ENCODE measurements at regions not wholly inside any gene's neighbourhood (a gene's known extent, or its start where the extent isn't known, plus 50 kb on each side); places are given as distances from the start of the nearest gene placed in this dataset.

- no peaks in the 10 kb centered on the region for H3K27me3 ChIP-seq
- Mint-ChIP-seq H3K4me1 (no peaks in the 10 kb centered on the region), H3K27ac (no peak overlapping the region), H3K9me3 (no peaks in the 10 kb centered on the region), H3K27me3 (ENCODE audit: insufficient read depth, low read depth) (peaks cover 5% of the 10 kb centered on the region), H3K36me3 (no peaks in the 10 kb centered on the region), H3K4me3 (no peak overlapping the region)
- H4K20me1 ChIP-seq (ENCODE audit: low read depth): no peaks in the 10 kb centered on the region
- no peaks in the 10 kb centered on the region for H3K9me3 ChIP-seq (ENCODE audit: low read depth)
- no peak for TF ChIP-seq EZH2 (IDR thresholded peaks at IDR 0.05)
- DNase-seq (ENCODE audit: low spot score): no peak
- no peak overlapping the region for H3K4me3 ChIP-seq
- H3K9ac ChIP-seq: no peak overlapping the region
- H3K79me2 ChIP-seq (ENCODE audit: low read depth): no peaks in the 10 kb centered on the region
- H3K4me2 ChIP-seq: no peak overlapping the region
- no peak overlapping the region for H3K27ac ChIP-seq
- H3F3A ChIP-seq (ENCODE audit: low read depth): no peaks in the 10 kb centered on the region
- H2AFZ ChIP-seq (replicated peaks): peak overlapping the region; percentile 26
- H3K4me1 ChIP-seq: no peaks in the 10 kb centered on the region
- no peaks in the 10 kb centered on the region for H3K36me3 ChIP-seq
These were observed 332.9 kb downstream of the SOCS6 start for GRCh38 chr18:70621710-70622109.

GRCh38 chr18:70620837-70621612 lies 332.2 kb downstream of the SOCS6 start:
- Histone ChIP-seq H3K79me2 (ENCODE audit: low read depth) (no peaks in the 10 kb centered on the region), H4K20me1 (ENCODE audit: low read depth) (no peaks in the 10 kb centered on the region), H3K36me3 (no peaks in the 10 kb centered on the region), H3K9me3 (ENCODE audit: low read depth) (no peaks in the 10 kb centered on the region), H3K27ac (no peak overlapping the region), H3F3A (ENCODE audit: low read depth) (no peaks in the 10 kb centered on the region), H3K9ac (no peak overlapping the region), H3K4me2 (no peak overlapping the region), H3K27me3 (no peaks in the 10 kb centered on the region), H3K4me1 (no peaks in the 10 kb centered on the region), H3K4me3 (no peak overlapping the region), H2AFZ (replicated peaks) (peak overlapping the region; percentile 26)
- H3K27me3 Mint-ChIP-seq (ENCODE audit: insufficient read depth, low read depth): peaks cover 5% of the 10 kb centered on the region
- no peaks in the 10 kb centered on the region for H3K9me3 Mint-ChIP-seq
- DNase-seq (ENCODE audit: low spot score): no peak
- H3K4me3 Mint-ChIP-seq: no peak overlapping the region
- no peaks in the 10 kb centered on the region for H3K36me3 Mint-ChIP-seq
- TF ChIP-seq CTCF (IDR thresholded peaks at IDR 0.05): no peak
- TF ChIP-seq EZH2phosphoT487 (IDR thresholded peaks at IDR 0.05): no peak
- TF ChIP-seq EZH2 (IDR thresholded peaks at IDR 0.05): no peak
- no peak overlapping the region for H3K27ac Mint-ChIP-seq
- no peaks in the 10 kb centered on the region for H3K4me1 Mint-ChIP-seq

GRCh38 chr18:70617020-70617763 lies 328.3 kb downstream of the SOCS6 start:
- Histone ChIP-seq H3K4me1 (no peaks in the 10 kb centered on the region), H3K79me2 (ENCODE audit: low read depth) (no peaks in the 10 kb centered on the region), H3K9ac (no peak overlapping the region), H3F3A (ENCODE audit: low read depth) (no peaks in the 10 kb centered on the region), H3K27me3 (no peaks in the 10 kb centered on the region), H3K36me3 (no peaks in the 10 kb centered on the region), H2AFZ (replicated peaks) (no peak overlapping the region), H3K27ac (no peak overlapping the region), H3K9me3 (ENCODE audit: low read depth) (no peaks in the 10 kb centered on the region), H3K4me2 (no peak overlapping the region), H4K20me1 (ENCODE audit: low read depth) (no peaks in the 10 kb centered on the region), H3K4me3 (no peak overlapping the region)
- Mint-ChIP-seq H3K27me3 (ENCODE audit: insufficient read depth, low read depth) (peaks cover 3% of the 10 kb centered on the region), H3K4me1 (no peaks in the 10 kb centered on the region), H3K27ac (no peak overlapping the region), H3K4me3 (no peak overlapping the region), H3K9me3 (no peaks in the 10 kb centered on the region), H3K36me3 (no peaks in the 10 kb centered on the region)
- no peak for DNase-seq (ENCODE audit: low spot score)
- no peak for TF ChIP-seq EZH2phosphoT487 (IDR thresholded peaks at IDR 0.05)
- TF ChIP-seq EZH2 (IDR thresholded peaks at IDR 0.05): no peak
- TF ChIP-seq CTCF (IDR thresholded peaks at IDR 0.05): no peak
